Spleen (tissue), 7 donors: ENCODE measurements at regions not wholly inside any gene's neighbourhood (a gene's known extent, or its start where the extent isn't known, plus 50 kb on each side); places are given as distances from the start of the nearest gene placed in this dataset.

Experiments
- POLR2A ChIP-seq, 3 donors: fragments of 450-650 bp; IDR thresholded peaks; one replicate each; pipeline ENCODE4 v1.5.1; 2017; ENCODE audit warnings: antibody characterized with exemption in 3 of 3, mild to moderate bottlenecking in 1 of 3
- TF ChIP-seq, protein P1 (sequence below), 11 experiments: fragments of 200-600 bp in 7 of 11; fragments of 450-650 bp in 4 of 11; sonication (generic) in 4 of 11; IDR thresholded peaks in 8 of 11; conservative IDR thresholded peaks in 3 of 11; 1 replicate in 7 of 11; 2 replicates in 4 of 11; pipeline versions ENCODE4 v1.4.0 to v1.8.0; 2016 to 2021; ENCODE audit warnings: antibody characterized with exemption in 11 of 11, inconsistent platforms in 4 of 11, mild to moderate bottlenecking in 1 of 11
- donor health status: DM: no; HTN: no; CAD: no; lungs with moderate emphysema.
- donor health status: DM: no; HTN: no; CAD: no.
- donor health status: DM: no; HTN: no; CAD: no.

DNA sequence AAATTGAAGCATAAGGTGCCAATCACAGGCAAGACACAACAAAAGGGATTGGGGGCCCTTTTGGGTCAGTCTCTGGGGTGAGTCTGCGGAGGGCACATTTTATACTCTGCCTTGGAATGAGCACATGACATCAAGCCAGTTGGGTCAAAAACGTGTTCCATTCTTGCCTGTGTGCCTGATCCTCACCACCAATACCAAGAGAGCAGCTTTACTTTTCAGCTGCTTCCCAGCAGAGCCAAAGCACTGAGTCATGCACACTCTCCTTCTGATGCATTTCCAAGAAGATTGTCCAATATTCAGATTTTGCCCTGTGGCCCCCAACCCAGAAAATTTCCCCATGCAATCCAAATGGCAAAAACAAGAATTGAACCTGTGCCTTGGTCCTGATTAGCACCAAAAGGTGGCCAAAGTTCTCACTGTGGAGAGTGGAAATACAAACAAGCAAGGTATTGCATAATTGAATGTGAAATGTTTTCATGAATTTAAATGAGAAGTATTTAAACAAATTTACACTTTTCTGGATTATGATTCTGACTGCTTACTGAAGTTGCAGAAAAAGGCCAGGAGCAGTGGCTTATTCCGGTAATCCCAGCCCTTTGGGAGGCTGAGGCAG is 217.8 kb upstream of the SOX9 start:
- TF ChIP-seq, protein P1, sequence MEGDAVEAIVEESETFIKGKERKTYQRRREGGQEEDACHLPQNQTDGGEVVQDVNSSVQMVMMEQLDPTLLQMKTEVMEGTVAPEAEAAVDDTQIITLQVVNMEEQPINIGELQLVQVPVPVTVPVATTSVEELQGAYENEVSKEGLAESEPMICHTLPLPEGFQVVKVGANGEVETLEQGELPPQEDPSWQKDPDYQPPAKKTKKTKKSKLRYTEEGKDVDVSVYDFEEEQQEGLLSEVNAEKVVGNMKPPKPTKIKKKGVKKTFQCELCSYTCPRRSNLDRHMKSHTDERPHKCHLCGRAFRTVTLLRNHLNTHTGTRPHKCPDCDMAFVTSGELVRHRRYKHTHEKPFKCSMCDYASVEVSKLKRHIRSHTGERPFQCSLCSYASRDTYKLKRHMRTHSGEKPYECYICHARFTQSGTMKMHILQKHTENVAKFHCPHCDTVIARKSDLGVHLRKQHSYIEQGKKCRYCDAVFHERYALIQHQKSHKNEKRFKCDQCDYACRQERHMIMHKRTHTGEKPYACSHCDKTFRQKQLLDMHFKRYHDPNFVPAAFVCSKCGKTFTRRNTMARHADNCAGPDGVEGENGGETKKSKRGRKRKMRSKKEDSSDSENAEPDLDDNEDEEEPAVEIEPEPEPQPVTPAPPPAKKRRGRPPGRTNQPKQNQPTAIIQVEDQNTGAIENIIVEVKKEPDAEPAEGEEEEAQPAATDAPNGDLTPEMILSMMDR (IDR thresholded peaks at IDR 0.05 in 8 of 11, conservative IDR thresholded peaks at IDR 0.05 in 3 of 11): no peak
- no peak for TF ChIP-seq POLR2A (IDR thresholded peaks at IDR 0.05)
